ENCODE measurements at regions not wholly inside any gene's neighbourhood (a gene's known extent, or its start where the extent isn't known, plus 50 kb on each side); places are given as distances from the start of the nearest gene placed in this dataset.

DNA sequence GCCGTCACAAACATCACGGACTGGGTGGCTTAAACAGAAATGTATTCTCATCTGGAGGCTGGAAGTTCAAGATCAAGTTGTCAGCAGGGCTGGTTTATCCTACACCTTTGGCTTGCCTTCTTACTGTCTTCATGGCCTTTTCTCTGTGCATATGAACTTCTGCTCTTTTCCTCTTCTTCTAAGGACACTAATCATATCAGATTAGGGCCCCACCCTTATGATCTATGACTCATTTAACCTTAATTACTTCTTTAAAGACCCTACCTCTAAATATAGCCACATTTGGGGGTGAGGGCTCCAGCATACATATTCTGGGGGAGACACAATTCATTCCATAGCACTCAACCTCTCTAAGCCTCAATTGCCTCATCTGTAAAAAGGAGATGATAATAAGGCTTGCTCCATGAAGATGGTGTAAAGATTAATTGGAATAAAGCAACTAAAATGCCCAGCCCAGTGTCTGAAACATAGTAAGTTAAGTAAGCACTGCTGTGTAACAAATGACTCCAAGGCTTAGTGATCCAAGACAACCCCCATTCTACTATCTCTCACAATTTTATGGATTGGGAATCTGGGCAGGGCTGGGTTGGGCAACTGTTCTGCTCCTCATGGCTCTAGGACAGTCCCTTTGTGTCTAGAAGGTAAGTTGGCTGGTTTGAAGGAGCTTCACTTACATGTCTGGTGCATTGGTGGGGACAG is 119.8 kb downstream of the BANF2 start:
- DNase-seq (ENCODE audit: extremely low read depth, low read depth, low spot score), result no peak

DNA sequence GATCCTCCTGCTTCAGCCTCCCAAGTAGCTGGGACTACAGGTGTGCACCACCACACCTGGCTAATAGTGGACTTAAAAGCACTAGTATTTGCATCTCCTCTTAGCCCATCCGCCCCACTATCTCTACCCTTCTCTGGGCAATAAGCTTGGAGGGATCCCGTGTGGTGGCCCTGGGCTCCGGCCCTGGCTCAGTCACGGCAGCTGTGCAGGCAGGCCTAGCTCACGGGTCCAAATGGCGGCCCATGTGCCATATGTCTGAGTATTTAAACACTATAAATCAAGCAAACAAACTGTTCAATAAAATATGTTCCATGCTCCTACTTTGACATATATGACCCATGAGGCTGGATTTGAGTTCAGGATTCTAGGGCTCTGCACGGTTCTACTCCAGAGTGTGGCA is 118.4 kb downstream of the BANF2 start:
- DNase-seq (ENCODE audit: extremely low read depth, low read depth, low spot score), result no peak

DNA sequence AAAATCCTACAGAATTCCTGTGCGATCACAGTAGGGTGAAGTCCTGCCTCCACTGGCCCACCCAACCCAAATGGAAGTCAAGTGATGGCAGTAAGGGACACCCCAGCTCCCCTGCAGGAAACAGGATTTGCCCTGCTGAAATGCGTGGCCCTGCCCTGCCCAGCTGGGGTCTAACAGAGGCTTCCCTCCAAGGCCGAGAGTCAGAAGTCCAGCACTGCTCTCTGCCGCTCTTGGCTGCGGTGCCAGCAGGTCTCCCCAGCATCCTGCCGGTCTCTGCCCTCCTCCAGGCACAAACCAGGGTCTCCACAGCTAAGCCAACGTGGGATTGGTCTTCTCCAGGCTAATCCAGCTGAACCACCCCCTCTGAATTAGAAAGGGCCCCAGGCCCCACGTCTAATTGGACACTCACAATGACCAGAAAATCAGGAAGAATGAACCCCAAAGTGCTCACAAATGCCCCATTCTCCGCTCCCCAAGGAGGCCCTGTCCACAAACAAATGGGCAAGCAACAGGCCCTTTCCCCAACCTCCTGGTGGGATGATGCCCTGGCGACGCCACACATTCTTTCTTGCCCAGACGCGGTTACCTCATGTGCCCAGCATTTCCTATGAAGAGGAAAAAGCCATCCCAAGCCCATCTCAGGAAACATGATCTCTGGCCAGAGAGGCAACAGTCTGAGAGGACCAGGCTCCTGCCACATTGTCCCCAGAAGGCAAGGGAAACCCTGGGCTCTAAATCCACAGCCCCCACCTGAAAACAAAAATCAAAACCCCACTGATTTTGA is 117.2 kb downstream of the BANF2 start:
- no peak for DNase-seq (ENCODE audit: extremely low read depth, low read depth, low spot score)

DNA sequence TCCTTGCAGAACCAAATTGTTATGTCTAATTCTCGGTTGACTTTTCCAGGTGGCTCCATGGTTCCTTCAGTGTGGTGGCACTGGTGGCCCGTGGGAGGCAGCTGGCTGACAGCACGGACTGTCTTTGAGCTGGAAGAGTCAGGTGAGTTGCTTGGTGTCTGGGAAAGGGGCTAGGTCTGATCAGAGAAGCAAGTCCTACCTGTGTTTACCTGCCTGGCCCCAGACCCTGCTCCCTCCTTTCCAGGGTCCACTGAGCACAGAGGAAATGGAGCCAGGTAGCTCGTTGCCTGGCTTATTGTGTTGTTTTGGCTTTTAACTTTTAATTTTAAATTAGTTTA is 111.8 kb downstream of the BANF2 start:
- no peak for DNase-seq (ENCODE audit: extremely low read depth, low read depth, low spot score)

DNA sequence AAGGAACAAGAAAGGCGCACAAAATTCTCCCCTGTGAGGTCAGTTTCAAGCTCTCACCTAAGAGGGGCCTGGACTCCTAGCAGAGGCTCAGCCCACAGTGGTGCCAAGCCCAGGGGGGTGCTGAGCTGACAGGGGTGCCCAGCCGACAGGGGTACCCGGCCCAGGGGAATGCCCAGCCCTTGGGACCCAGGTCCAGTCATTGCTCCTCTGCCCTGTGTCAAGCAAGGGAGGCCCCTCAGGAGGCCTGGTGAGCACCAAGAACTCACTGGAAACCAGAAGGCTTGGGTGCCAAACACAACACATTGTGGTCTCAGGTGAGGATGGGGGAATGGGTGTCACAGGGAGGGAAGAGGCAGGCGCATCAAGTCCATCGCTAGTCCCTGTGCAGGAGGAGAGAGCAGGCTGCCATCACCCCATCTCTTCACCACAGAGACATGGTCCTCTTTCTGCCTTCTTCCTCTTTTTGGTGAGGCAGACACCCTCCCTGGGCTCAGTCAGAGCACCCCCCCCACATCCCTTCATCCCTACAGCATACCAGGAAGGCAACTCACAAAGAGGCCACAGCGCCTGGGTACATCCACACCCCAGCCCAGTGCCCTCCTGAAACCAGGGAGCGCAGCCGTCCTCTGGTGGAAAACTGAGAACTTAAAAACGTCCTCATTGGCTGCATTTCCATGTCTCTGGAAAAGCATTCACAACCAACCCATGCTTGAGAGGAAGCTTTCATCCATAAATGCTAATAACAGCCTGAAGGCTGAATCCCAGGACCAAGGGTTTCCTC is 111.3 kb downstream of the BANF2 start:
- DNase-seq (ENCODE audit: extremely low read depth, low read depth, low spot score), result no peak

DNA sequence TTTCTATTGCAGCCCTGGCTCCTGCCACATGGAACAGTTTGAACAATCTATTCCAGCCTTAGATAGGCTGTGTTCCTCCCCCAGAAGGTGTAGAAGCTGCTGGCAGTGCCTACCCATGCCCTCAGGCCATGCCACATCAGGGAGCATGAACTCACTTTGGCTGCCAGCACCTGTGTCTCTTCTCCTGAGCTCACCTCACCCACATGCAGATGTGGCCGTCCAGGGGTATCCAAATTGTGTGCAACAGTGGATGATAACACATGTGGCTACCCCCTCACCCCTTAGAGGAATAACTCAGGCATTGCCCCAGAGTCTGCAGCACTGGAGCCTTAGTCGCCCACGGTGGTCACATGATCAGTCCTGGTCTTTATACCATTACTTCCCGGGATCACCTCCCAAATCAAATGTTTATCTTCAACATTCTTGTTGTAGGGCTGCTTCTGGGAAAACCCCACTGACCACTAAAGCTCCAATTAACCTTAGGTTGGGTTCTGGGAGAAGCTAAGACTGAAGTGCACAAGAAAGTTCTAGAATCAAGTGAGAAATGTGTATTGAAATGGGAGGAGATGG is 110.4 kb downstream of the BANF2 start:
- no peak for DNase-seq (ENCODE audit: extremely low read depth, low read depth, low spot score)

DNA sequence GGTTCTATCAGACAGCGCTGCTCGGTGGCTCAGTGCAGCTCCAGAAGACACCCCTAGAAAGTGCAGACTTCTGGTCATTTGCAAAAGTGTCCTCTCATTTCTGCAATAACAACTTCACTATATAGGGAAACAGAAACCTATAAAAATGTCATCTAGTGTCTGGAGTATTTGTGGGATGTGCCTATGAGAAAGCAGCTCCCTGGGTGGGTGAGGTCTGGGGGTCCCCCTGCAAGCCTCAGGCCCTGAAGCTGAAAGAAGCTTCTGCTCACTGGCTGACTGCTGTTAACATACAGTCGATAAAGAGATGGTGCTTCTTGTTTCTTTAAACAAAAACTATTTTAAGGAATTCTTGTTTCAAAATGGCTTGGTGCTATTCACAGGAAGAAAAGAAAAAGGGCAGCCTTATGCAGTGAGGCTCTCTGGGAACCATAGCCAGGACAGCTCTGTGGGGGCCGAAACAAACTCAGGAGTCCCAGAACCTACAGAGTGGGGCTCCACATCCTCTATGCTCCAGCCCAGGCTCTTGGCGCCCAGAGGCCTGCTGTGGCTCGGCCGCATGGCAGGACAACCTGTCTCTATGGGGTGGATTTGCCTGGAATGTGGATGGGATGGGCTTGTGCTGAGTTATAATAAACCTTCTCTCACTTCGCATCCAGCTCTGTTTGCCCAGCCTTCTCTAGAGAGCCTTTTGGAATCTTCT is 109.7 kb downstream of the BANF2 start:
- no peak for DNase-seq (ENCODE audit: extremely low read depth, low read depth, low spot score)

DNA sequence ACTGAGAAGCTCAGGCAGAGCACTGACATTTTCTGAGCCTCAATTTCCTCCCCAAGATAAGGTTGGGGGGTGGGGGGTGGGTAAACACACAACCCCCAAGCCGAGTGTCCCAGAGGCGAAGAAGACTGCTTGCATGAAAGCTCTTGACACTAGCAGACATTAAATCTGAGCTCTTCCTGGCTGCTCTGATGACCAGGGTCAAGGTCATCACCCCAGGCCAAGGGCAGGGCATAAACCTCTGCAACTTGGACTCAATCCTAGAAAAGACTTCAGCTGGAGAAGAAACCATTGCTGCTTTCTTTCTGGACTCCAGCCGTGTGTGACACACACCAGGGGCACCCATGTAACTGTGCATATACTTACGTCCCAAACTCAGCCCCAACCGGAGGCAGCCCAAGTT is 109.0 kb downstream of the BANF2 start:
- no peak for DNase-seq (ENCODE audit: extremely low read depth, low read depth, low spot score)

DNA sequence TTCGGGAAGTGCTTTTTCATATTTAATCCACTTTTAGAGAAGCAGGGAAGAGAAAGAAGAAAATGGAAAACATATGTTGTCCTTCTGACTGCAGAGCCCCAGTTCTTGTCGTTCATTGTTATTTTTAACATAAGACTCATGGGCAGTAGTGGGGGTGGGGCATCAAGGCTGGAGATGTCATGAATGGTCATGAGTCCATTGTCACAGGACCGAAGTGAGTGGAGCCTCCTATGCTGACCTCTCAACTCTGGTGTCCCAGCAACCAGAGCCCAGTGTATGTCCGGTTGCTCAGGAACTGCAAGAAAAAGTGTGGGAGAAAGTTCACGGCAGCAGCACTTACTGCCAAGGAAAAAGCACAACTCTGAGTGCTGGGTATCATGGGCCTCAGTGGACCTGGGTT is 108.6 kb downstream of the BANF2 start:
- DNase-seq (ENCODE audit: extremely low read depth, low read depth, low spot score), result no peak

DNA sequence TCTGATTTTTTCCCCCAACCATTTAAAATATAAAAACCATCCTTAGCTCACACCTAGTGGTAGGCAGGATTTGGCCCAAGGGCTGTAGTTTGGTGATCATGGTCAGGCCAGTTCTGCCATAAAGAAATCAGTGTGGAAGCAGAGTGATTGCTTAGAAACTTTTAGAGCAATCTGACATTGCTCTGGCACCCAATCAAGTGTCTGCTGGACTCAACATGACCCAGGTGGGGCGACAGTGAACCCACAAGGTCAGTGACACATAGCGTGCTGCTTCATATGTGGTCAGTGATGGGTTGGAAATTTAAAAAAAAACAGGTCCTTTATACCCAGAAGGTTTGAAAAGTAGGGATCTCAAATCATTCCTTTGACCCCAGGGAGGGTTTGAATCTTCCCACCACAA is 107.9 kb downstream of the BANF2 start:
- no peak for DNase-seq (ENCODE audit: extremely low read depth, low read depth, low spot score)

DNA sequence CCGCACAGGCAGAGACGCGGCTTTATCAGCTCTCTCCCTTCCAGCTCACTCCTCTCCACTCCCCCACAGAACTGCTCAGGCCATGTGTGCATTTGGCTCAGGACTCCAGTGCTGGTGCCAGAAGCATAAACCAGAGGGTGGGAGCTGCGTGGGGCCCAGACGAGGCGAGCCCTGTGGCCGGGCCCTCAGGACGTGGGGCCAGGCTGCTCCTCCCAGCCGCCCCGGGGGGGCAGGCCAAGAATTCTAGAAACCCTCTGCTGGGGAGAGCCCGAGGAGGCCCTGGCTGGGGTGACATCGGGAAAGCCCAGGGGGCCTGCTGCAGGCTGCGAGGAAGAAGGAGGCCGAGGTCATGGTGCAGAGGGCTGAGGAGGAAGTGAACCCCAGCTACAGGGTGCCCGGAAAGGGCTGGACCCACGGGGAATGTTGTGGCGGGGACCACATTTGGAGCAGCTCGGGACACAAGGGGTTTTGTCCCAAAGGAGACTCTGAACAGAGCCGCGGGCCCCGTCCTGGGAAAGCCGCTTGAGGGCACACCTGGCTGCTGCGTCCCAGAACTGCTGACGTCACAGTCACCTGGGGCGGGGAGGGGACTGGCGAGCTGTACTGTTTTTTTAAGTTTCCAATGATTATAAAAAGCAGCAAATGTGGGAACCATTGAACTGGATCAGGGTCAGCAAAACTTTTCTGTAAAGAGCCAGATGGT is 107.1 kb downstream of the BANF2 start:
- no peak for DNase-seq (ENCODE audit: extremely low read depth, low read depth, low spot score)

DNA sequence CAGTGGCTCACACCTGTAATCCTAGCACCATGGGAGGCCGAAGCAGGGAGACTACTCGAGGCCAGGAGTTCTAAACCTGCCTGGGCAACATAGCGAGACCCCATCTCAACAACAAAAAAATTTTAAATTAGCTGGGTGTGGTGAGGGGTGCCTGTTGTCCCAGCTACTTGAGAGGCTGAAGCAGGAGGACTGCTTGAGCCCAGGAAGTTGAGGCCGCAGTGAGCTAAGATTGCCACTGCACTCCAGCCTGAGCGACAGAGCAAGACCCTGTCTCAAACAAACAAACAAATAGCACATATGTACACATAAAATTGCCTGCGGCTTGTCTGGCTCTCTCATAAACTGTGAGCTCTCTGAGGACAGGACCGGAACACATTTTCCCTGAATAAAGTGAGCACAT is 106.3 kb downstream of the BANF2 start:
- DNase-seq (ENCODE audit: extremely low read depth, low read depth, low spot score), result no peak

DNA sequence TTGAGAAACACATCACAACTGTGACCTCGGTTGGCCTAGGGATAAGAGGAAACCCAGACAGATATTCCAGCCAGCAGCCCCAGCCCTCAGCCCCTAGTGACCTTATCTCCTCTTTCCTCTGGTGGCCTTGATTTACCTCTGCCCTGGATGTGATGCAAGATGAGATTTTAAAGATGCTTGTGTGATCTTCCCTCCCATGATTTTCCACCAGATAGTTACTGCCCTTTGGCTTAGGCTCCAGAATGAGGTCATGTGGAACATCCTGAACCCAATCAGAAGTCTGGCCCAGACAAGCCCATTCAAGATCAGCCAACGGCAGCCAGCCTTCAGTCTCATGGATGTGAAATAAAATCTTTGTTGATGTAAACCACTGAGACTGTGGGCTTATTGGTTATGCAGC is 104.0 kb downstream of the BANF2 start:
- DNase-seq (ENCODE audit: extremely low read depth, low read depth, low spot score), result no peak

DNA sequence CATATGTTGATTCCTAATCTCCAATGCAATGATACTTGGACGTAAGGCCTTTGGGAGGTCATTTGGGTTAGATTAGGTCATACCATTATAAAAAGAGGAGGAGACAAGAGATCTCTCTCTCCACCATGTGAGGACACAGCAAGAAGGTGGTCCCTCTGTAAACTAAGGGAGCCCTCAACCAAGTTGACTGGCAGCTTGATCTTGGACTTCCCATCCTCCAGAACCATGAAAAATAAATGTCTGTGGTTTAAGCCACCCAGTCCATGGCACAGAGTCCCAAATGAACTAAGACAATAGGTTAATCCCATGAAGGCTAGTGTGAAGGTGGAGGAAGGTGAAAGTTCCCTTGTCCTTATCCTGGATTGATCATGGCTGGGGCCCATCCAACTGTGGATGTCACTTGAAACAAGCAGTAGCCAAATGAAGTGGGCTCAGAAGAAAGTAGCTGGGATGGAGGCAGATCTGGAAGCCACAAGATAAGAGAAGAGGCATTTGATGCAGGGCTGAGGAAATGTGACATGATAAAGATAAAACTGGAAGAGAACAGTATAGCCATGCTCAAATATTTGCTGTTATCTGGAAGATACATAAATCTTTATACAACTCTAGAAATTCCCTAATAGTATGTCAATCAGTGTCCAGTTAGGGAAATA is 99.9 kb downstream of the BANF2 start:
- DNase-seq (ENCODE audit: extremely low read depth, low read depth, low spot score), result no peak

DNA sequence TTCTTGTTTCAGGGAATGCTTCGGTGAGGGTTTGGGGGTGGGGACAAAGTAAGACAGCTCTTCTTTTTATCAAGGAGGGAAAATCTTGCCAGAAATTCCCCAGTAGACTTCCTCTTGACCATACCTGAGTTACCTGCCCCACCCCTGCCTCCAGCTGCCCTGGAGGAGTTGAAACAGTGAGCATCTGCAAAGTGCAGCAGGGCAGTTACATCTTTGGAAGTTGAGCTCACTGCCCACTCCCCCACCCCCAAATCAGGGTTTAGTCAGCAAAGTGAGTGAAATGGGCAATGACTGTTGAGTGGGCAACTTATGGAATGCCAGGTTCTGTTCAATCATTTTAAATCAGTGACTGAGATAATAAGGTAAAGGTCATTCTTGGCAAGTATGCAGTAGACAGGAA is 98.8 kb downstream of the BANF2 start:
- DNase-seq (ENCODE audit: extremely low read depth, low read depth, low spot score), result no peak

DNA sequence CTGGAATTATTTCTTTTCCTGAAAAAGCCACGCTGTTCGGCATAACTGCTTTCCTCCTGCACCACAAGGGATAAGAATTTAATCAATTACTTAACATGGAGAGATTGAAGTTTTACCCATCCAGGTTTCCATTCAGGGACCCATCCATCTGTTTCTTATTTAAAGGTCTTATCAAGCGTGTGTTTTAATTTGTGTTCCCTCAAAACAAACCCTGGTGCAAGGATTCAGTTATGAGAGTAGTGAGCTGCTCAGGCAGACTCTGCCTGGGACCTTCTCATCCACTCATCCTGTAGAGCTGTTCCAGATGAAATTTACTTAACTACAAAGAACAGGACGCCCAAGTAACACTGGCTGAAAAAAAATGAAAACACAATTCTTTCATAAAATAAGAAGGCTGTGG is 97.8 kb downstream of the BANF2 start:
- no peak for DNase-seq (ENCODE audit: extremely low read depth, low read depth, low spot score)

DNA sequence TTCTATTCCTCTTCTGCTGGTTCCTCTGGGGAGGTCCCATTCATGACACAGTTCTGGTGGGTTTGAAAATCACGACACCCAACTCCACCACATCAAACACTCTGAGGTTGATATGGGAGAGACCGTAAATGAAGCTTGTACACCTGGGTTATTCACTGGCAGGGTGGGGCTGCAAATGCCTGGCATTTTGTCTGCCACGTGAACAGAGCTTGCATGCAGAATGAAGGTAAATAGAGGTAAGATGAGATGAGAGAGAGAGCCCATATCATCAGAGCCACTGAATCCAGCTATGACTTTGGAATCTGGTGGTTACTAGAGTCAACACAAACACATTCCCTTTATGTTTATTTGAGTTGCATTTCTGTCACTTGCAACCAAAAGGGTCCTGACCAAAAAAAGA is 97.4 kb downstream of the BANF2 start:
- no peak for DNase-seq (ENCODE audit: extremely low read depth, low read depth, low spot score)

DNA sequence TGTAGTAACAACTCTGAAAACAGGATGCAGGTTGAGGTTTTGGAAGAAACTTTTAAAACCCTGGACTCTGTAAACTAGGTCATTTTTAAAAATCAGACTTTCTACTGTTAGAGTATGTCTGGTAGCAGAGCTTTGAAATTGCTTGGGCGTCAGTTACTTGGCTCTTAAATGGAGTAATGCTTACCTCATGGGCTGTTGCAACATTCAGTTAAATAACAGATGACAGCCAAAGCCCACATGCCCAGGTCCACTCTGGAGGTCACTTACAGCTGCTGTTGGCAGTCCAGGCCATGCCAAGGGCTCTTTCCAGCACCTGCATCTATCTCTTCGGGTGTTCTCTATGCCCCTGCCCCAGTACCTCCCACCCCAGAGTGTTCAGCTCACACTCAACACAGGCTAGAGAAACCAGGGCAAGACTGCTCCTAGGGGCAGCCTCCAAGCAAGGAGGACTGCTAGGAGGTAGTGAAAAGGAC is 96.4 kb downstream of the BANF2 start:
- no peak for DNase-seq (ENCODE audit: extremely low read depth, low read depth, low spot score)

DNA sequence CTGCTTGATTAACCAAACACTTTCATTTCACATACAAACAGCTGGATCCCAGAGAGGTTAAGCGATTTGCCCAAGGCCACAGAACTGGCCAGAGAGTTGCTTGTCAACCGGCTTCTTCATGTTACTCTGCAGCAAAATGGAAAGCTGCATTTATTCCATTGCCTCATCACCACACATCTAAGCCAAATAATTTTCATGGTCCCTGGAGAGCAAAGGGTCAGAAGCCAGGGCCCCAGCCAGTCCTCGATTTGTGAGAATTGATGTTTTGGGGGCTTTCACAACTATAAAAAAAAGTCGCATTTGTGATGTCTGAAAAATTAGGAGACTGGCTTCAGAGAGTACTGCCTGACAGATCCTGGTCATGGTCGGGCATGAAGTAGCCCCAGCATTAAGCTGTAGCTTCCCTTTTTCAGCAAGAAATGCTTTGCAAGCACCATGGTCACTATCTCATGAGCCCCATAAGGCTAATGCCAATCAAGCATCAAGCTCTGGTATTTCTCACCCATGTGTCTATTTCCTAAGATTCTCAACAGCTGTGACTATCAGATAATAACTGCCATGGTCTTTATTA is 95.8 kb downstream of the BANF2 start:
- DNase-seq (ENCODE audit: extremely low read depth, low read depth, low spot score), result no peak

Measured in glomerular endothelial cell (primary cell).